OCI-LY3 (cell line): ENCODE measurements at regions not wholly inside any gene's neighbourhood (a gene's known extent, or its start where the extent isn't known, plus 50 kb on each side); places are given as distances from the start of the nearest gene placed in this dataset.
A peak's percentile ranks its signal among the peaks of the same experiment; 100 is the strongest.

ENCODE experiments used
- H2AFZ ChIP-seq: fragments of 200-600, 300-600 bp; shearing (Covaris generic); 2 replicates; pipeline ENCODE4 v1.6.0; 2014; ENCODE audit warnings: antibody characterized with exemption, low read depth, low read length
- H3K27ac ChIP-seq: fragments of 200-600, 300-600 bp; sonication (generic); 2 replicates; pipeline ENCODE4 v1.5.1; 2014; ENCODE audit warnings: mild to moderate bottlenecking, low read length, moderate library complexity, mixed read lengths
- H3K27me3 ChIP-seq: fragments of 200-600, 300-600 bp; sonication (generic); 2 replicates; pipeline ENCODE4 v1.6.1; 2014; ENCODE audit warnings: low read depth, low read length, mixed read lengths
- H3K36me3 ChIP-seq: fragments of 200-600, 300-600 bp; sonication (generic); replicated peaks from 2 replicates; pipeline ENCODE3; 2014; ENCODE audit warnings: low read depth, low read length, mixed read lengths
- H3K4me1 ChIP-seq: fragments of 300-600, 200-600 bp; sonication (generic); 2 replicates; pipeline ENCODE4 v1.6.1; 2014; ENCODE audit warnings: low read length, mixed read lengths
- H3K4me2 ChIP-seq: fragments of 200-600, 300-600 bp; sonication (generic); 2 replicates; pipeline ENCODE4 v1.6.1; 2014; ENCODE audit warnings: low read length, mixed read lengths
- H3K4me3 ChIP-seq: fragments of 300-600, 200-600 bp; sonication (generic); 2 replicates; pipeline ENCODE4 v1.5.1; 2014; ENCODE audit warnings: antibody characterized with exemption, mild to moderate bottlenecking, low read length, moderate library complexity
- H3K79me2 ChIP-seq: fragments of 300-600, 200-600 bp; shearing (Covaris generic); 2 replicates; pipeline ENCODE4 v1.6.1; 2014; ENCODE audit warnings: mild to moderate bottlenecking, low read length, mixed read lengths
- H3K9ac ChIP-seq: fragments of 300-600, 200-600 bp; shearing (Covaris generic); 2 replicates; pipeline ENCODE4 v1.6.0; 2014; ENCODE audit warnings: mild to moderate bottlenecking, low read length, moderate library complexity
- H3K9me3 ChIP-seq: fragments of 200-600, 300-600 bp; shearing (Covaris generic); 2 replicates; pipeline ENCODE4 v1.6.1; 2014; ENCODE audit warnings: low read length, mixed read lengths; ENCODE audit not compliant: insufficient read depth
- H4K20me1 ChIP-seq: fragments of 200-600, 300-600 bp; sonication (generic); 2 replicates; pipeline ENCODE4 v1.6.1; 2016; ENCODE audit warnings: low read length, mixed read lengths; ENCODE audit not compliant: insufficient read depth
- CTCF ChIP-seq: fragments of 200-600, 300-600 bp; sonication (generic); IDR thresholded peaks from 2 replicates; pipeline ENCODE4 v1.5.1; 2014; ENCODE audit warnings: antibody characterized with exemption, low read length, low read depth
- EZH2phosphoT487 ChIP-seq: fragments of 200-600 bp; shearing (Covaris generic); IDR thresholded peaks from 2 replicates; pipeline ENCODE4 v1.6.1; 2018; ENCODE audit warnings: antibody characterized with exemption, mixed run types, low read depth

GRCh38 chr7:20267482-20267881, 50.3 kb upstream of the MACC1 start:
- Histone ChIP-seq H3K9me3 (no peaks in the 10 kb centered on the region), H3K9ac (no peak overlapping the region), H2AFZ (no peak overlapping the region), H3K4me3 (no peak overlapping the region), H3K4me2 (0 out of 2 replicates have a peak overlapping the region, but pooled peaks have one; percentile 12), H3K79me2 (no peaks in the 10 kb centered on the region), H3K27me3 (no peaks in the 10 kb centered on the region), H3K4me1 (peaks cover 34% of the 10 kb centered on the region), H4K20me1 (no peaks in the 10 kb centered on the region), H3K27ac (no peak overlapping the region), H3K36me3 (no peaks in the 10 kb centered on the region)
- TF ChIP-seq EZH2phosphoT487 (no peak), CTCF (no peak)

DNA sequence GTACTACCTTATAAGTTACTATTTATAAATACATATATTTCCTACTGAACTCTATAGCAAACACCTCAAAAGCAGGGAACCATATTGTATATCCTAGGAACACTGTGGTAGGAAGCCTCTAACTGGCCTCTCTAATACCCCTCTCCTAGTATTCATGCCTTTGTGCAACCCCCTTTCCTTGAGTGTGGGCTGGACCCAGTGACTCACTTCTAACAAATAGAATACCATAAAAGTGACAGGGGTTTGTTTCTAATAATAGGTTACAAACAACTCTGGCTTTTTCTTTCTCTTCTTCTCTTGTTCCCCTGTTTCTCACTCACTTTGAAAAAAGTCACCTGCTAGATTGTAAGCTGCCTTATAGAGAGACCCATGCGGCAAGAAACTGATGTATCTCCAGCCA, 51.6 kb upstream of the MACC1 start:
- Histone ChIP-seq H3K79me2 (no peaks in the 10 kb centered on the region), H3K27me3 (no peaks in the 10 kb centered on the region), H3K4me3 (no peak overlapping the region), H4K20me1 (no peaks in the 10 kb centered on the region), H3K4me2 (no peak overlapping the region), H2AFZ (no peak overlapping the region), H3K4me1 (peaks cover 34% of the 10 kb centered on the region), H3K9me3 (no peaks in the 10 kb centered on the region), H3K9ac (no peak overlapping the region), H3K36me3 (no peaks in the 10 kb centered on the region), H3K27ac (no peak overlapping the region)
- TF ChIP-seq EZH2phosphoT487 (no peak), CTCF (no peak)

- no peaks in the 10 kb centered on the region for H3K9me3 ChIP-seq
- no peaks in the 10 kb centered on the region for H3K79me2 ChIP-seq
- TF ChIP-seq EZH2phosphoT487 (no peak), CTCF (no peak)
- H2AFZ ChIP-seq, result no peak overlapping the region
- H3K9ac ChIP-seq, result no peak overlapping the region
- no peaks in the 10 kb centered on the region for H3K36me3 ChIP-seq
- no peak overlapping the region for H3K4me3 ChIP-seq
- no peaks in the 10 kb centered on the region for H3K27me3 ChIP-seq
- H3K27ac ChIP-seq, result no peak overlapping the region
- H3K4me1 ChIP-seq, result peaks cover 28% of the 10 kb centered on the region
- no peak overlapping the region for H3K4me2 ChIP-seq
- no peaks in the 10 kb centered on the region for H4K20me1 ChIP-seq
Measured at GRCh38 chr7:20269726-20270125, 52.5 kb upstream of the MACC1 start.

DNA sequence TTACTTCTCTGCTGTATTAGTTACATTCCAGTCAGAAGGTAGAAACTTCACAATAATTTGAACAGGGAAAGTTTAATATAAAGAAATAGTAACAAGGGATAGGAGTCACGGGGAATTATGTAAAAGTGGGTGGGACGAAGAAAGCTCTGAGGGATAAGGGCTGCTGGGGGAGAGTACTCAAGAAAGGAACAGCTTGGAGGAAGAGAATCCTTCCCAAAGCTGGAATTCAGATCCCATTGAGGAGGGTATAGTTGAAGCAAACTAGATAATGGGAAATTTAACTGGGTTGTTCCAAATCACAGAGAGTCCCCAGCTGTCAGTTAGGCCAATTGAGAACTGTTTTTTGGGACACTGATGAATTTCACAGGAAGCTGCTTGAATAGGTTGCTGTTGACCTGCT, 53.2 kb upstream of the MACC1 start:
- Histone ChIP-seq H2AFZ (no peak overlapping the region), H3K36me3 (no peaks in the 10 kb centered on the region), H3K27ac (no peak overlapping the region), H3K4me1 (peaks cover 26% of the 10 kb centered on the region), H3K9ac (no peak overlapping the region), H3K79me2 (no peaks in the 10 kb centered on the region), H3K27me3 (no peaks in the 10 kb centered on the region), H3K4me2 (peak overlapping the region; percentile 53), H4K20me1 (no peaks in the 10 kb centered on the region), H3K9me3 (no peaks in the 10 kb centered on the region), H3K4me3 (no peak overlapping the region)
- no peak for TF ChIP-seq CTCF
- TF ChIP-seq EZH2phosphoT487, result no peak
